SK-N-SH (cell line): ENCODE measurements at regions not wholly inside any gene's neighbourhood (a gene's known extent, or its start where the extent isn't known, plus 50 kb on each side); places are given as distances from the start of the nearest gene placed in this dataset.

Experiments used
- CHD2 ChIP-seq: fragments of 150-350 bp; IDR thresholded peaks from 2 replicates; pipeline ENCODE4 v1.6.1; 2018; ENCODE audit warnings: low read length; ENCODE audit not compliant: partially characterized antibody
- CTCF ChIP-seq: fragments of 200-600 bp; sonication (generic); IDR thresholded peaks from 2 replicates; pipeline ENCODE4 v1.6.1; 2017; ENCODE audit warnings: antibody characterized with exemption, mild to moderate bottlenecking, moderate library complexity
- FOSL2 ChIP-seq: IDR thresholded peaks from 2 replicates; pipeline ENCODE4 v1.4.0; 2012; ENCODE audit warnings: low read depth, mild to moderate bottlenecking, moderate library complexity, borderline replicate concordance
- FOXJ3 ChIP-seq: sonication (generic); formaldehyde crosslinking; IDR thresholded peaks from 2 replicates; pipeline ENCODE4 v1.5.1; 2020; ENCODE audit warnings: mild to moderate bottlenecking, missing genetic modification reagents
- MEF2A ChIP-seq: IDR thresholded peaks from 2 replicates; pipeline ENCODE4 v1.4.0; 2012; ENCODE audit warnings: low read depth, borderline replicate concordance
- NRF1 ChIP-seq: IDR thresholded peaks from 2 replicates; pipeline ENCODE4 v1.6.1; 2012; ENCODE audit warnings: low read depth, mild to moderate bottlenecking, low read length
- POLR2AphosphoS5 ChIP-seq: IDR thresholded peaks from 2 replicates; pipeline ENCODE4 v1.6.1; 2012; ENCODE audit warnings: low read depth, low read length
- RFX5 ChIP-seq: IDR thresholded peaks from 2 replicates; pipeline ENCODE4 v1.6.1; 2012; ENCODE audit warnings: mild to moderate bottlenecking, improper control_type of control experiment, low read length
- SIN3A ChIP-seq: IDR thresholded peaks from 2 replicates; pipeline ENCODE4 v1.6.1; 2012; ENCODE audit warnings: low read depth, mild to moderate bottlenecking, low read length, moderate library complexity, borderline replicate concordance
- SMC3 ChIP-seq: IDR thresholded peaks from 2 replicates; pipeline ENCODE4 v1.6.1; 2012; ENCODE audit warnings: low read depth, low read length, improper control_type of control experiment
- TAF1 ChIP-seq: IDR thresholded peaks from 2 replicates; pipeline ENCODE4 v1.6.1; 2012; ENCODE audit warnings: low read depth, mild to moderate bottlenecking, low read length, moderate library complexity, borderline replicate concordance
- TCF12 ChIP-seq: IDR thresholded peaks from 2 replicates; pipeline ENCODE4 v1.4.0; 2012
- YY1 ChIP-seq: IDR thresholded peaks from 2 replicates; pipeline ENCODE4 v1.4.0; 2012; ENCODE audit warnings: low read depth, mild to moderate bottlenecking

DNA sequence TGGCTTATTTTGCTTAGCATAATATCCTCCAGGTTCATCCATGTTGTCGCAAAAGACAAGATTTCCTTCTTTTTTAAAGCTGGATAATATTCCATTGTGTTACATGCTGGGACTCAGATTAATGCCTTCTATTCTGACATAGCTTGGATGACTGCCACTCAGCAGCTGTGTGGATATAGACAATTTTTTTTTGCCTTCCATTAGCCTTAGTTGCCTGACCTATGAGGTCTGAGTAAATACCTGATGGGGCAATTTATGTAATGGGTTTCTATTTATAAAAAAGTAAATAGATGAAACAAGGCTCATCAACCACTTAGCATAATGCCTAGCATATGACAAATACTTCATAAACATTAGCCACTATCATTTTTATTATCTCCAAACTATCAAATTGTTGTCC, 515.4 kb downstream of the ZNF674 start:
- no peak for TF ChIP-seq CHD2
- no peak for TF ChIP-seq CTCF
- TF ChIP-seq TCF12: no peak
- no peak for TF ChIP-seq MEF2A
- TF ChIP-seq YY1: no peak
- no peak for TF ChIP-seq POLR2AphosphoS5
- TF ChIP-seq FOXJ3 (CRISPR knock-in tag): no peak
- TF ChIP-seq TAF1: no peak
- TF ChIP-seq NRF1: no peak
- TF ChIP-seq SIN3A: no peak
- no peak for TF ChIP-seq RFX5
- TF ChIP-seq FOSL2: no peak
- no peak for TF ChIP-seq SMC3
